A172 (cell line): ENCODE measurements at regions not wholly inside any gene's neighbourhood (a gene's known extent, or its start where the extent isn't known, plus 50 kb on each side); places are given as distances from the start of the nearest gene placed in this dataset.
"Not testable (repeated sequence)": the region's sequence is repeated elsewhere in the genome, so short reads cannot be mapped to it uniquely, and the experiment has no call there.

Experiments
- DNase-seq: peaks from one replicate; pipeline ENCODE4 v3.0.0-alpha.2; 2015; ENCODE audit warnings: low spot score

GRCh38 chr4:64969081-64969480 lies 559.8 kb upstream of the TECRL start:
- DNase-seq = no peak

- no peak for DNase-seq
Observed at GRCh38 chr4:64967286-64967685, 558.0 kb upstream of the TECRL start.

- no peak for DNase-seq
Observed at GRCh38 chr4:64960516-64960915, 551.3 kb upstream of the TECRL start.

- peak; percentile 52 for DNase-seq
Observed at GRCh38 chr4:64940698-64941097, 531.4 kb upstream of the TECRL start.

- no peak for DNase-seq
Observed at GRCh38 chr4:64935469-64936001, 526.3 kb upstream of the TECRL start.

- DNase-seq = no peak
Observed at GRCh38 chr4:64911846-64912245, 502.6 kb upstream of the TECRL start.

- no peak for DNase-seq
Observed at GRCh38 chr4:64903986-64904385, 494.7 kb upstream of the TECRL start.

GRCh38 chr4:64899563-64899962 lies 490.3 kb upstream of the TECRL start:
- DNase-seq = peak; percentile 2

GRCh38 chr4:64899030-64899429 lies 489.8 kb upstream of the TECRL start:
- not testable (repeated sequence) for DNase-seq

GRCh38 chr4:64897683-64898082 lies 488.4 kb upstream of the TECRL start:
- DNase-seq = no peak

- no peak for DNase-seq
Observed at GRCh38 chr4:64895031-64895430, 485.8 kb upstream of the TECRL start.

- DNase-seq = no peak
Observed at GRCh38 chr4:64893205-64893604, 484.0 kb upstream of the TECRL start.

GRCh38 chr4:64889906-64890610 lies 480.8 kb upstream of the TECRL start:
- no peak for DNase-seq

GRCh38 chr4:64883087-64883807 lies 474.0 kb upstream of the TECRL start:
- no peak for DNase-seq

- no peak for DNase-seq
Observed at GRCh38 chr4:64882311-64883086, 473.2 kb upstream of the TECRL start.

GRCh38 chr4:64880557-64880956 lies 471.3 kb upstream of the TECRL start:
- DNase-seq = no peak

- DNase-seq = no peak
Observed at GRCh38 chr4:64876021-64876420, 466.8 kb upstream of the TECRL start.

GRCh38 chr4:64870558-64870957 lies 461.3 kb upstream of the TECRL start:
- DNase-seq = no peak

GRCh38 chr4:64857815-64858214 lies 448.6 kb upstream of the TECRL start:
- no peak for DNase-seq

- no peak for DNase-seq
Observed at GRCh38 chr4:64857198-64857597, 447.9 kb upstream of the TECRL start.

- DNase-seq = no peak
Observed at GRCh38 chr4:64846417-64846816, 437.2 kb upstream of the TECRL start.

GRCh38 chr4:64829749-64830148 lies 420.5 kb upstream of the TECRL start:
- DNase-seq = no peak
